MM.1S (cell line): ENCODE measurements at regions not wholly inside any gene's neighbourhood (a gene's known extent, or its start where the extent isn't known, plus 50 kb on each side); places are given as distances from the start of the nearest gene placed in this dataset.

Source experiments
- CTCF ChIP-seq: fragments of 300-600 bp; sonication (generic); IDR thresholded peaks from 2 replicates; pipeline ENCODE4 v1.5.1; 2016; ENCODE audit warnings: antibody characterized with exemption, low read length, mixed read lengths
- EZH2 ChIP-seq: fragments of 300-600 bp; sonication (generic); optimal IDR thresholded peaks from 2 replicates; pipeline ENCODE3; 2017; ENCODE audit warnings: low read depth, mild to moderate bottlenecking, antibody characterized with exemption, low read length, mixed read lengths
- EZH2phosphoT487 ChIP-seq: fragments of 300-600 bp; sonication (generic); IDR thresholded peaks from 2 replicates; pipeline ENCODE4 v1.6.1; 2018; ENCODE audit warnings: antibody characterized with exemption, low read length

- TF ChIP-seq EZH2 = no peak
- no peak for TF ChIP-seq CTCF
- no peak for TF ChIP-seq EZH2phosphoT487
Observed at GRCh38 chr11:97645736-97646135, 1255.9 kb downstream of the JRKL start.
